OCI-LY1 (cell line): ENCODE measurements at regions not wholly inside any gene's neighbourhood (a gene's known extent, or its start where the extent isn't known, plus 50 kb on each side); places are given as distances from the start of the nearest gene placed in this dataset.

ENCODE experiments used
- EZH2 ChIP-seq: fragments of 200-600 bp; sonication (generic), shearing (Covaris generic); IDR thresholded peaks from 2 replicates; pipeline ENCODE4 v1.8.0; 2017; ENCODE audit warnings: borderline replicate concordance, mixed run types, mild to moderate bottlenecking, antibody characterized with exemption, low read length, moderate library complexity, mixed read lengths
- TF ChIP-seq, protein P1 (sequence below): fragments of 200-600 bp; sonication (generic), shearing (Covaris generic); IDR thresholded peaks from 2 replicates; pipeline ENCODE4 v1.5.1; 2017; ENCODE audit warnings: mild to moderate bottlenecking, antibody characterized with exemption, low read length, moderate library complexity, mixed read lengths

DNA sequence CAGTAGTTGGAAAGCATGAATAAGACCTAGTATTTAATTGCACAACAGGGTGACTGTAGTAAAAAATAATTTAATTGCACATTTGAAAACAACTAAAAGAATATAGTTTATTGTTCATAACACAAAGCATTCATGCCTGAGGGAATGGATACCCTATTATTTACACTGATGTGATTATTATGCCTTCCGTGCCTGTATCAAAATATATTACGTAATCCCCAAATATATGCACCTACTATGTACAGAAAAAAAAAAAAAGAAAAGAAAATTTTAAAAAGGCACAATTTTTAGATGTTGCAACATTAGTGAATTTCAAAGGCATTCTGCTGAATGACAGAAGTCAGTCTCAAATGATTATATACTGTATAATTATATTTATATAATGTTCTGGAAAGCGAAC lies 647.2 kb upstream of the BCHE start:
- TF ChIP-seq, protein P1, sequence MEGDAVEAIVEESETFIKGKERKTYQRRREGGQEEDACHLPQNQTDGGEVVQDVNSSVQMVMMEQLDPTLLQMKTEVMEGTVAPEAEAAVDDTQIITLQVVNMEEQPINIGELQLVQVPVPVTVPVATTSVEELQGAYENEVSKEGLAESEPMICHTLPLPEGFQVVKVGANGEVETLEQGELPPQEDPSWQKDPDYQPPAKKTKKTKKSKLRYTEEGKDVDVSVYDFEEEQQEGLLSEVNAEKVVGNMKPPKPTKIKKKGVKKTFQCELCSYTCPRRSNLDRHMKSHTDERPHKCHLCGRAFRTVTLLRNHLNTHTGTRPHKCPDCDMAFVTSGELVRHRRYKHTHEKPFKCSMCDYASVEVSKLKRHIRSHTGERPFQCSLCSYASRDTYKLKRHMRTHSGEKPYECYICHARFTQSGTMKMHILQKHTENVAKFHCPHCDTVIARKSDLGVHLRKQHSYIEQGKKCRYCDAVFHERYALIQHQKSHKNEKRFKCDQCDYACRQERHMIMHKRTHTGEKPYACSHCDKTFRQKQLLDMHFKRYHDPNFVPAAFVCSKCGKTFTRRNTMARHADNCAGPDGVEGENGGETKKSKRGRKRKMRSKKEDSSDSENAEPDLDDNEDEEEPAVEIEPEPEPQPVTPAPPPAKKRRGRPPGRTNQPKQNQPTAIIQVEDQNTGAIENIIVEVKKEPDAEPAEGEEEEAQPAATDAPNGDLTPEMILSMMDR = no peak
- TF ChIP-seq EZH2 = no peak
